Astrocyte (in vitro differentiated cells and primary cell): ENCODE measurements at regions not wholly inside any gene's neighbourhood (a gene's known extent, or its start where the extent isn't known, plus 50 kb on each side); places are given as distances from the start of the nearest gene placed in this dataset.

ENCODE experiments used
- DNase-seq: peaks from one replicate; pipeline ENCODE4 v3.0.0-alpha.2; 2010; ENCODE audit warnings: low read depth
- FAIRE-seq: peaks from 2 replicates; lab custom pipeline; 2011; peaks lifted over from hg19 to GRCh38; lab: Jason Lieb, UNC
- H2AFZ ChIP-seq: 2 replicates; pipeline ENCODE4 v1.6.0; 2012; ENCODE audit warnings: low read depth, low read length, inconsistent platforms
- H3K27ac ChIP-seq: 2 replicates; pipeline ENCODE4 v1.5.1; 2011; ENCODE audit warnings: low read depth, low read length, inconsistent platforms
- H3K27me3 ChIP-seq: 2 replicates; pipeline ENCODE4 v1.6.0; 2011; ENCODE audit warnings: low read length, inconsistent platforms; ENCODE audit not compliant: insufficient read depth
- H3K36me3 ChIP-seq: 2 replicates; pipeline ENCODE4 v1.5.1; 2011; ENCODE audit warnings: low read length, inconsistent platforms; ENCODE audit not compliant: insufficient read depth
- H3K4me1 ChIP-seq: 2 replicates; pipeline ENCODE4 v1.5.1; 2011; ENCODE audit warnings: low read length, inconsistent platforms; ENCODE audit not compliant: insufficient read depth
- H3K4me2 ChIP-seq: 2 replicates; pipeline ENCODE4 v1.6.0; 2012; ENCODE audit warnings: low read length, inconsistent platforms
- H3K4me3 ChIP-seq: 2 replicates; pipeline ENCODE4 v1.5.1; 2011; ENCODE audit warnings: low read depth, mild to moderate bottlenecking, low read length, inconsistent platforms; ENCODE audit not compliant: insufficient read depth
- H3K79me2 ChIP-seq: 2 replicates; pipeline ENCODE4 v1.6.0; 2012; ENCODE audit warnings: mild to moderate bottlenecking, low read length, inconsistent platforms; ENCODE audit not compliant: insufficient read depth
- H3K9ac ChIP-seq: 2 replicates; pipeline ENCODE4 v1.6.0; 2012; ENCODE audit warnings: mild to moderate bottlenecking, low read length, inconsistent platforms
- H3K9me3 ChIP-seq: 2 replicates; pipeline ENCODE4 v1.5.1; 2012; ENCODE audit warnings: low read depth, mild to moderate bottlenecking, low read length, inconsistent platforms; ENCODE audit not compliant: insufficient read depth
- H4K20me1 ChIP-seq: 2 replicates; pipeline ENCODE4 v1.6.0; 2012; ENCODE audit warnings: low read length, inconsistent platforms; ENCODE audit not compliant: insufficient read depth
- H3K27ac Mint-ChIP-seq: one replicate; pipeline ENCODE4 v1.8.0; 2021; ENCODE audit warnings: mild to moderate bottlenecking, mixed read lengths; ENCODE audit not compliant: unreplicated experiment
- H3K27me3 Mint-ChIP-seq: one replicate; pipeline ENCODE4 v1.8.0; 2021; ENCODE audit warnings: low read depth, mixed read lengths; ENCODE audit not compliant: unreplicated experiment
- H3K36me3 Mint-ChIP-seq: one replicate; pipeline ENCODE4 v1.8.0; 2021; ENCODE audit warnings: low read depth, mixed read lengths; ENCODE audit not compliant: unreplicated experiment
- H3K4me1 Mint-ChIP-seq: one replicate; pipeline ENCODE4 v1.8.0; 2021; ENCODE audit warnings: low read depth, mixed read lengths; ENCODE audit not compliant: unreplicated experiment
- H3K4me3 Mint-ChIP-seq: one replicate; pipeline ENCODE4 v1.8.0; 2021; ENCODE audit warnings: mild to moderate bottlenecking, moderate library complexity, mixed read lengths; ENCODE audit not compliant: unreplicated experiment
- H3K9me3 Mint-ChIP-seq: one replicate; pipeline ENCODE4 v1.8.0; 2021; ENCODE audit warnings: mild to moderate bottlenecking, mixed read lengths; ENCODE audit not compliant: unreplicated experiment
- CTCF ChIP-seq: IDR thresholded peaks from 2 replicates; pipeline ENCODE4 v1.5.1; 2011; ENCODE audit warnings: low read depth, mild to moderate bottlenecking, inconsistent platforms, low read length, moderate library complexity; ENCODE audit not compliant: insufficient read depth
- EZH2 ChIP-seq: IDR thresholded peaks from 2 replicates; pipeline ENCODE4 v1.6.1; 2012; ENCODE audit warnings: mild to moderate bottlenecking, low read length, inconsistent platforms; ENCODE audit not compliant: insufficient read depth

DNA sequence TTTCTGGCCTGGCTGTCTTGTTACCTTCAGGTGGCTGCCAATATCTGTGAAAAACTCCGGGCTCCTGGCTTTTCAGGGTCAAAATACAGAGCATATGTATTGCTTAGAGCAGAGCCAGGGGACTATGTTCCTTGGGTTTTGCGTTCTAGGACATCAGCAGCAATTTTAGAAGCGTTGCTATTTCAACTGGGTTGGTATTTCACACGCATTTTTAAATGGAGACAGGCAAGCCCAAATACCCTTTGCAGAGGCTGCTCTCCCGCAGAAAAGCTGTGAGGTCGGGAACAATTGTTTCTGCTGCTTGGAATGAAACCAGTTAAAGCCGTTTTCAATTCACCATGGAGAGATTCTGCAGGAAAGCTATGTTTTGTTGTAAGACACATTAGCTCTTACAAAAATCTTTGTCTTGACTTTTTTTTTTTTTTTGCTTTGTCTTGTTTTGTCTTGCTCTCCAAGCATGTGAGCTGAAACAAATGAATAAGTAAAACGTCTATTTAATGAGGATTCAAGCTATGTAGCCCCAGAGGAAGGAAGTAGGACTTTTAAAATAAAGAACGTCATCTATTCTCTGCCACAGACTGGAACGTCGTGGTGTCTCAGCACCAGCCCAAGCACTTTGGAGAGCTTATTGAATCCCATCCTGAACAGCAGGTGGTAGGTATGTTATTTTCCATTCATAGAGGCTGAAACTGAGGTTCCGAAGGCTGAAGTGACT is 181.0 kb upstream of the TBX3 start:
- H3K79me2 ChIP-seq, result no peaks in the 10 kb centered on the region
- H3K36me3 Mint-ChIP-seq, result no peaks in the 10 kb centered on the region
- TF ChIP-seq CTCF (no peak), EZH2 (no peak)
- no peaks in the 10 kb centered on the region for H3K4me1 Mint-ChIP-seq
- H3K4me3 Mint-ChIP-seq, result no peak overlapping the region
- no peaks in the 10 kb centered on the region for H3K4me1 ChIP-seq
- H2AFZ ChIP-seq, result no peak overlapping the region
- peak overlapping the region; percentile 5 for H3K4me2 ChIP-seq
- H3K9me3 ChIP-seq, result no peaks in the 10 kb centered on the region
- no peak overlapping the region for H3K4me3 ChIP-seq
- peaks cover 2% of the 10 kb centered on the region for H3K9me3 Mint-ChIP-seq
- no peak for FAIRE-seq
- no peak for DNase-seq
- H3K27me3 ChIP-seq, result peaks cover 2% of the 10 kb centered on the region
- H3K27ac Mint-ChIP-seq, result no peak overlapping the region
- H3K27me3 Mint-ChIP-seq, result peaks cover 28% of the 10 kb centered on the region
- no peak overlapping the region for H3K9ac ChIP-seq
- H3K36me3 ChIP-seq, result no peaks in the 10 kb centered on the region
- H3K27ac ChIP-seq, result no peak overlapping the region
- no peaks in the 10 kb centered on the region for H4K20me1 ChIP-seq

DNA sequence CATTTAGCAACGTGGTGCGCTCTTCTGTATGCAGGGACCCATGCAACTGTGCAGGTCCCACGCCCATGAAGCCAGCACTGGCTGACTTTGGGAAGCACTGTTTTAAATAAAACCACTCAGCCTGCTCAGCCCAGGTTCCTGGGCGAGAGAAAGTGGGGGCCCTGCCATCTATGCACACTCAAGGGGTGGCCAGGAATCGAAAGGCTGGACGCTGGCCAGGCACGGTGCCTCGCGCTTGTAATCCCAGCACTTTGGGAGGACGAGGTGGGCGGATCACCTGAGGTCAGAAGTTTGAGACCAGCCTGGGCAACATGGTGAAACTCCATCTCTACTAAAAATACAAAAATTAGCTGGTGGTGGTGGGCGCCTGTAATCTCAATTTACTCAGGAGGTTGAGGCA is 179.9 kb upstream of the TBX3 start:
- H3K27me3 ChIP-seq, result peaks cover 2% of the 10 kb centered on the region
- DNase-seq (no peak), FAIRE-seq (no peak)
- H3K4me1 ChIP-seq, result no peaks in the 10 kb centered on the region
- H3K27ac ChIP-seq, result no peak overlapping the region
- no peak overlapping the region for H3K9ac ChIP-seq
- H3K9me3 ChIP-seq, result no peaks in the 10 kb centered on the region
- peaks cover 2% of the 10 kb centered on the region for H3K9me3 Mint-ChIP-seq
- no peaks in the 10 kb centered on the region for H3K36me3 Mint-ChIP-seq
- H3K4me2 ChIP-seq, result no peak overlapping the region
- H3K36me3 ChIP-seq, result no peaks in the 10 kb centered on the region
- H3K4me3 ChIP-seq, result no peak overlapping the region
- no peaks in the 10 kb centered on the region for H3K4me1 Mint-ChIP-seq
- no peak overlapping the region for H3K27ac Mint-ChIP-seq
- TF ChIP-seq CTCF (no peak), EZH2 (no peak)
- no peaks in the 10 kb centered on the region for H4K20me1 ChIP-seq
- no peaks in the 10 kb centered on the region for H3K79me2 ChIP-seq
- H2AFZ ChIP-seq, result no peak overlapping the region
- no peak overlapping the region for H3K4me3 Mint-ChIP-seq
- H3K27me3 Mint-ChIP-seq, result peaks cover 28% of the 10 kb centered on the region

GRCh38 chr12:114860969-114861368 is 177.0 kb upstream of the TBX3 start:
- H3K27ac ChIP-seq, result no peak overlapping the region
- no peak overlapping the region for H2AFZ ChIP-seq
- FAIRE-seq, result no peak
- no peak for TF ChIP-seq EZH2
- no peak for TF ChIP-seq CTCF
- H3K4me1 ChIP-seq, result no peaks in the 10 kb centered on the region
- peaks cover 4% of the 10 kb centered on the region for H3K9me3 Mint-ChIP-seq
- H3K36me3 Mint-ChIP-seq, result no peaks in the 10 kb centered on the region
- no peaks in the 10 kb centered on the region for H3K4me1 Mint-ChIP-seq
- no peak overlapping the region for H3K27ac Mint-ChIP-seq
- H3K4me3 ChIP-seq, result no peak overlapping the region
- no peaks in the 10 kb centered on the region for H3K36me3 ChIP-seq
- H3K79me2 ChIP-seq, result no peaks in the 10 kb centered on the region
- no peak for DNase-seq
- H3K9me3 ChIP-seq, result no peaks in the 10 kb centered on the region
- H3K27me3 Mint-ChIP-seq, result peaks cover 21% of the 10 kb centered on the region
- H3K4me3 Mint-ChIP-seq, result no peak overlapping the region
- H3K27me3 ChIP-seq, result peaks cover 2% of the 10 kb centered on the region
- no peaks in the 10 kb centered on the region for H4K20me1 ChIP-seq
- H3K4me2 ChIP-seq, result no peak overlapping the region
- no peak overlapping the region for H3K9ac ChIP-seq
